ENCODE measurements at regions not wholly inside any gene's neighbourhood (a gene's known extent, or its start where the extent isn't known, plus 50 kb on each side); places are given as distances from the start of the nearest gene placed in this dataset.

GRCh38 chr19:14277608-14278007, 71.6 kb upstream of the ADGRL1 start:
- TF ChIP-seq REST (IDR thresholded peaks at IDR 0.05) (no peak), FOXA1 (IDR thresholded peaks at IDR 0.05) (no peak), TAF1 (conservative IDR thresholded peaks at IDR 0.05) (no peak), EGR1 (IDR thresholded peaks at IDR 0.05; ENCODE audit: low read depth in 2 of 2) (no peak), HNF4A (conservative IDR thresholded peaks at IDR 0.05) (no peak), MAX (IDR thresholded peaks at IDR 0.05) (no peak), CTCF (IDR thresholded peaks at IDR 0.05; ENCODE audit: low read depth, low read length, missing input control) (no peak), ZBTB33 (IDR thresholded peaks at IDR 0.05) (no peak), ATF3 (IDR thresholded peaks at IDR 0.05) (no peak), JUND (IDR thresholded peaks at IDR 0.05) (no peak), RXRA (IDR thresholded peaks at IDR 0.05) (no peak)

Data from liver (tissue), 3 donors.